GM21723 (cell line): ENCODE measurements at regions not wholly inside any gene's neighbourhood (a gene's known extent, or its start where the extent isn't known, plus 50 kb on each side); places are given as distances from the start of the nearest gene placed in this dataset.
"Not testable (repeated sequence)": the region's sequence is repeated elsewhere in the genome, so short reads cannot be mapped to it uniquely, and the experiment has no call there.

ENCODE experiments used
- ATAC-seq: cut with Tn5 transposase; IDR thresholded peaks from one replicate; pipeline ENCODE4 v1.9.1; 2021; ENCODE audit warnings: mild to moderate bottlenecking, moderate library complexity; ENCODE audit not compliant: unreplicated experiment

DNA sequence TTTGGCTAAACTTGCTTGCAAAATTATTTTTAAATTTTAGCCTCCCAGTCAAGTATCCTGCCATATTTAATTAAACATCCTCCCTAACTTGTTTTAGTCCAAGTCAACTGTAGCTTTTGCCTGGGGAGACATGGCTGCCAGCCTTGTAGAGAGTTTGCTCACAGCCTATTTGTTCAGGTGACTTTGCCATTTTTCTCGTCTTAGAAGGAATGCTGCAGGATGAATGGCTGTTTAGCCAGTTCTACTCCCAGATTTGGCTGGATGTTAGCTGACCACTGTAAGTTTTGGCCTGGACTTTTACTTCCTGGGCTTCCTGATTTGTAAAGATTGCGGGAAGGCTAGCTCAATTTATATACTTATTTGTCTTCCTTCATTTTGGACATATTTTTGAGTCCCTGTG is 236.4 kb upstream of the SGO1 start:
- no peak for ATAC-seq

DNA sequence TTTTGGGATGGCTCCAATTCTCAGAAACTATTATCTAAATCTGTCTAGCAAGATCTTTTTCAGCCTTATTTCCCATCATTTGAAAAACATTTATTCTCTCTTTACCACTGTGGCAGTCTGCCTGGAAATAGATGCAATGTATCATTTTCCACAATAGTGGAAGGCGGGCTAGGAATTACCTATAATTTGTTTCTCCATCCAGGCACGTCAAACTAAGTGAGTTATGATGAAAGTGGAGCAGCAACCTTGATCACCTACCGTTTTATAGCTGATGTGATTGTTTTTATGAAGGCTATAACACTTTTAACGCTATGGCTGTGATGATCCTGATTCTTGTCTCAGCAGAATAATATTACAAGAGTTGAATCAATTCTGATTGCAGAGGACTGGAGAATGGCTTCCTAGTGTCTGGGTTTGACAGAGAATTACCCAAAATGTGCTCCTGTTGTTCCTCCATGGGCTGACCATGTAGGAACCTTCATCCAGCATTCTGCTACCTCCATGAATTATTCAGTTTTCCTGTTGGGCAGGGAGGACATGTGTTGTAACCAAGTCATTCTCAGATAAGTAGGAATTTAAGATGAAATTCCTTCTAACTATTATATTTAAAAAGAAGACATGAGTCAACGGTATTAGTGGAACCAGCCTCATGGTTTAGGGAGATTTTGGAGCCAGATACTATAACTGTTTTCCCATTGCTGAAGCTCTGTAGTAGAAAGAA is 231.5 kb upstream of the SGO1 start:
- ATAC-seq, result no peak

DNA sequence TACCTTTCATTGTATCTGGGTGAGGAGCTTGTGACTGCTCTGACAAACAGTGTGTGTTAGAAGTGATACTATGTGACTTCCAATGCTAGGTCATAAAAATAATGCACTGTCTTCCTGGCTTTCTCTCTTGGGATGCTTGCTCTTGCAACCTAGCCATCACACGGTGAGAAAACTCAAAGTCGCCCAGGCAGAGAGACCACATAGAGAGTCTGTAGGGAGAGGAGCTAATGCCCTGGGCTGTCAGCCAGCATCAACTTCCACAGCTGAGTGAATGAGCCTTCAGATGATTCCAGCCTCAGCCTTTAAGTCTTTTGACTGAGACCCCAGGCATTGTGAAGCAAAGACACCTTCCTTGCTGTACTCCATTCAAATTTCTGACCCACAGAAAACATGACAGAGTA is 220.6 kb upstream of the SGO1 start:
- ATAC-seq, result no peak

DNA sequence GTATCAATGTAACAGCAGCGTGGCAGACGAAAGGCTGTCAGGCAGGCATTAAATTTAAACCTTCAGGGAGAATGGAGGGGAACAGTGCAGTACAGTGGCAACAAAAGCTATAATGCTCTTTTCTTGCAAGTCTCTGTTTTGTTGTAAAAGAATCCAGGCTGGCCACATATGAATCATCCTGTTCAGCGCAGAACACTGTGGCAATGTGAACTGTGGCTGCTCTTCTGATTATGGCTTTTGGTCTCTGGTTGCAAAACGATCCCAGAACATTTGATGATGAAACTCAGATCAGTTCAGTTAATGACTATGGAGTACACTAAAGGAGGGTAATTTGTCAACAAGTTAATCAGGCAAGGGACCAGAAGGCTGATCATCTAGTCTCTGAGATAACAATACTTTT is 219.7 kb upstream of the SGO1 start:
- no peak for ATAC-seq

DNA sequence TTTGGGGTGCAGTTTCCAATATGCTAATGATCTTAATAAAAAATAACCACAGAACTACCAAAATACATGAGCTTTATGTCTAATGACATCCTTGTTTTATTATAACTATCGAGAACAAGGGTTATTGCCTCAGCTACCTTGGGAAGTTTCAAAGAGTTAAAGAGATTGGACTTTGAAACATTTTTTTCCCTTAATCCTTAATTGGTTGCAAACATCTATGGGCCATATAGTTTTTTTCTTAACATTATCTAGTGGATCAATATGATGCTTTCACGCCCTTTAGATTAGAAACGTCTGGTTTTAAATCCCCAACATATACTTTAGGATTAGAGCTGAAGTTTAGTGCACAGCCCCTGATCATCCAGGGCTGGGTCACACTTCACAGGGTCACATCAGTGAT is 219.2 kb upstream of the SGO1 start:
- no peak for ATAC-seq

DNA sequence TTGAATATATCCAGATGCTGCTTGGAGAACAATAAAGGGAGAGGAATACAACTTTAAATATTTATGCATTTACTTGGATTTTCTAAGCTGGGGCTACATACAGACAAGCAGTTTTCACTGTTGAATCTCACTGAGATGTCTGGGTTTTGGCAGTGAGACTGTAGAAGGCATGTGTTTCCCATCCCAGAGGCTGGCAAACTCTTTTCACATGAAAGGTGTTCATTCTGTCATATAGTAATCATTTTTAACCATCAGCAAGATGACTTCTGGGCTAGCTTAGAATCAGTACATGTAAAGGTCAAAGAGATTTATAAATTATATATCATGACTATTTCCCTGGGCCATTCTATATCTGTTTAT is 218.7 kb upstream of the SGO1 start:
- no peak for ATAC-seq

DNA sequence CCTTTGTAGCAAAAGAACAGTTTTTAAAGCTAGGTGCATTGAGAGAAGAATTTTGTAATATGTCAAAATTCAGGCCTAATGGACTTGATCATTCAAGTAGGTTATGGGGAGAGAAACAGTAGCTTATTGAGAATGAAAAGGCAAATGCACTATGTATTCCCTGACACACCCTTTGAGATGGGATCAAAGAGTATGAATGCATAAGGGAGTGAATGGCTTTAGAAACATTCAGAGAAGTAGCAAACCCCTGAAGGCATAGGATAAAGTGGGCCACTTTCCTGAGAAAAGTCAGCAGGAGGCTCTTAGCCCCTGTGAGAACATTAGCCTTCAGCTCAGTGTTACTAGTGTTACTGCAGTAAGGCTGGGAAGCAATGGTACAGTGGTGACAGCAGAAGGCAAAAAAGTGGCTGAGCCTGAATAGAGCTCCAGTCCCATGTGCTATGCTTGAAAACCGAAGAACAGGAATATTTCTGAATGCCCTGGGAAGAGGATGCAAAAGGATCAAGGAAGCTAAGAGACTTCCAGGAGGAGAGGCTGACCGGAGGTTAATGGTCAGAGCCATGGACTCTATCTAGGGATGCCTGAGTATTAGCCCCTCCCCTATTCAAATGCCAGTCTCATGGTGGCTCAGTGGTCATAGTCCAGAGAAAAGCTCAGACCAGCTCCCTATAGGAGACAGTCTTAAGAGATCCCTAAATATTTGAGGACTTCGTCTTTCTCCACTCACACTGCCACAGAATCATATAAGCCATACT is 218.2 kb upstream of the SGO1 start:
- ATAC-seq, result no peak

DNA sequence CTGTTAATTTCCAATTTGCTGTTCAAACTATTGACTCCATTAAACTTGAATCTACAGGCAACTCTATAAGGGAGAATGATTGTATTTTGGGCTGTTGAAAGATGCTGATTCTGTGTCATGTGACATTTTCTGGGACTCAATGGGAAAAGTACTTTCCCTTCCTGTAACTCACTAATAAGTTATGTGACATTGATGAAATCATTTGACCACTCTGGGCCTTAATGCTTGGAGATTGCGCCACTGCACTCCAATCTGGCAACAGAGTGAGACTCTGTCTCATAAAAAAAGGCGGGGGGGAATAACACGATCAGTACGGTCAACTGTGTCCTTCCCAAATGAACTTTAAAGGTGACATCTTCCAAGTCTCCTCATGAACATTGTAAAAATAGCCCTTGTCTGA is 215.2 kb upstream of the SGO1 start:
- no peak for ATAC-seq

DNA sequence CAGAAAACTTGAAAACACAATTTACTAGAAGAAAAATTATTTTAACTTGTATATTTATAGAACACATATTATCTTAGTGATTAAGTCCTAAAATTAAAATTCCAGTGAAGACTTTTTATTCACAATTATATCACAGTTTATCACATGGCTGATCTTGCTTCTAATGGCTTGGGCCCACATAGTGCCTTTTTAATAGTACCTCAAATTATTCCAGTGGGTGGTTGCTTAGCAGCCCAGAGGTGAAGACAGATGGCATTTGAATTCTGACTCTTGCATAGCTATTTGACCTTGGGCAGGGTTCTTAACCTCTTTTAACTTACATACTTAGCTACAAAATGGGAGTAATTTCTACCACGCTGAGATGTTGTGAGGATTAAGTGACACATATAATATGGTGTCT is 214.7 kb upstream of the SGO1 start:
- no peak for ATAC-seq

DNA sequence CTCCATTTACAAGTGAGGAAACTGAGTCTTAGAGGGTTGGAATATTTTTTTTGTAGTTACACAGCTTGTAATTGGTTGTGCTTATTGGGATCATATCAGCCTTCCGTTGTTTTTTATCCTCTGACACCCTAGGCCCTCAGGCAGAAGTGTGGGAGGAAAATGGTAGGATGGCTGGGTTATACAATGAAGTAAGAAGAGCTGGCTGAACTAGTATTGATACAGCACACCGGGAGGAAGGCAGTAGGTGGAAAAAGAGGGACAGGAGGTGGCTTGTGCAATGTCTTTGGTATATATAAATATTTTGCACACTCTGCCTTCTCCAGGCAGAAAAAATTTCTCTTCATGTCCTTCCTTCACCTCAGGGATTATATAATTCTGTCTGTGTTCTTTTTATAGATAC is 214.3 kb upstream of the SGO1 start:
- no peak for ATAC-seq

DNA sequence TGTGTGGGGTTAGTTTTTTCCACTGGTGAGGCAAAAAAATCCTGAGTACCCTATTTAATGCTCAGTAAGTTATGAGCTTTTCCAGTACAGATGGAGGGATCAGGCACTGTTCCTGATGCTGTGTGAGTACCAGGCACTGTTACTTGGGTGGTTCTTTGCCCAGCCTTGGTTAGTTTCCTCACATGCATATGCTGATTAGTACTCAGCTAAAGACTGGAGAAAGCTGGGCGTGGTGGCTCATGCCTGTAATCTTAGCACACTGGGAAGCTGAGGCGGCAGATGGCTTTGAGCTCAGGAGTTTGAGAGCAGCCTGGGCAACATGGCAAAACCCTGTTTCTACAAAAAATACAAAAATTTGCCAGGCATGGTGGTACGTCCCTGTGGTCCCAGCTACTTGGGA is 210.3 kb upstream of the SGO1 start:
- ATAC-seq, result no peak

DNA sequence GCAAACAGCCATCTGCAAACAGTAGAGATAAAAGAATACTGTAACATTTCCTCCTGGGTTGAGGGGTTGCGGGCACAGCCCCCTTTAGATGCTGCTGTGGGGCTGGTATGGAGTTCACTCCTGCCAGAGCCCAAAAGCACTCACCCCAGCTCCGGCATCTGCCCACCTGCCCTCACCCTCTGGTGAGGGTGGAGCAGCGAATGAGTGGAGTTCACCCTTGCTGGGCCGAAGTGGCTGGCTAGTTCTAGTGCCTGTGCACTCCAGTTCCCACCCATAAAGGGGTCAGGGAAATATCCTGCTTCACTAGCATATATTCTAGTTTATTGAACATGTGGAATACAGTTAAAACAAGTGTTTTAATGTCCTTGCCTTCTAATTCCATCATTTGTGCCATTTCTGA is 209.7 kb upstream of the SGO1 start:
- no peak for ATAC-seq

DNA sequence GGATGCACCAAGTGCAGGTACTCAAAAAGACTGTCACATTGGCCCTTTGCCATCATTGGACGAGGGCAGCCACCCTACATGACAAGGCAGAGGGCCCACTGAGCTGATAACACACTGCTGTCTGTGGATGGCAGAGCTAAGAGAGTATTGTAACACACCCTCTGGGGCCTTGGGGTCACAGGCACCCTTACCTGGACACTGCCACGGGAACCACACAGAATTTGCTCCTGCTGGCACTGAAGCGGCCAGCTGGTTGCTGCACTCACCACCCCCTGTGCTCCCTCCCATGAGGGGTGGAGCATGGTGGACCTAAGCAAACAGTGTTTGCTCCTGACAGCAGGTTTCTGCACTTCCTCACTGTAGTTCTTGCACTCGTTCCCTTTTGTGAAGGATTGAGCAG is 208.2 kb upstream of the SGO1 start:
- ATAC-seq, result no peak

DNA sequence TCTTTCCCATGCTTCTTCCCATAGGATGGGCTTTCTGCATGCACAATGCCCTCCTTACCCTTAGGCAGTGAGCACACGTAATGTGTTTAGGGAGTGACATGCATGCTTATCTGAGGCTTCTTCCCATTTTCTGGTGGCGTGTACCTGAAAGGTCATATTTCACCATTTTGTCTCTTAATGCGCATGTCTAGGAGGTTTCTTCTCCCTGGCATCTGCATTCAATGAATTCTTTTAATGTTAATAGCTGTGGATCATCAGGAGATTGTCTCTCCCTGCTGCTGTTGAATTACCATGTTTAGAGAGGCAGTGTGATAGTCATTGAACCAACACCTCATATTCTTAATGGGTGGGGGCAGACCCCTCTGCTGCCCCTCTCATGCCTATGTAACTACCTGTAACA is 205.6 kb upstream of the SGO1 start:
- no peak for ATAC-seq

DNA sequence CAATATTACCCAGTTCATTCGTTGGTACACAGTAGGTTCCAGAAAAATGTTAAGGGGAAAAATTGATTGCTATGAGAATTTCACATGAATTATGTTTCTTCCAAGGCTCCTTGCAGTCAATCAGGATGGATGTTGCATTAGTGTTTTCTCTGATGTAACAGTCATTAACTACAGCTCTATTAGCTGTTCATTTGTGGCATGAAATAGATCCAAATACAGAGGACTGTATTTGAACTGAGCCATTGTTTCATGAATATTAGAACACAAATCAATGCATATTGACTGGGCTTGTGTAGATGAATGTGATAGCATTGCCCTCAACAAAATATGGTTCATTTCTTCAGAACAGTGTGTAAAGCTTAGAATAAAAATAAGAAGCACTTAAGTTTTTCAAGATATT is 203.0 kb upstream of the SGO1 start:
- no peak for ATAC-seq

DNA sequence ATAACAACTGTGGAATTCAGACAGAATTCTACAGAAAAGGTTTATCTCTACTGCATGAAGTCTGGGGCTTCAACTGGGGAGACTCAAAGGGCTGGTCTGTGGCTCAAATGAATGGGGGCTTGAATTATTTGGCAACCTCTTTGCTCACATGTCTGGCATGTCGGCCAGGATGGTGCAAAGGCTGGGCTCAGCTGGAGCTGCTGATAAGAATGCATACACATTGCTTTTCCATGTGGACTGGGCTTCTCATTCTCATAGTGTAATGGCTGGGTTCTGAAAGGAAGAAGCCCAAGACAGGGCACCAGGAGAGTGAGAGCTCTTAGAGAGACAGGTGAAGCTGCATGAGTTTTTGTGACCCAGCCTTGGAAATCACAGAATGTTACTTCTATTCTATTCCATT is 194.3 kb upstream of the SGO1 start:
- ATAC-seq, result no peak

DNA sequence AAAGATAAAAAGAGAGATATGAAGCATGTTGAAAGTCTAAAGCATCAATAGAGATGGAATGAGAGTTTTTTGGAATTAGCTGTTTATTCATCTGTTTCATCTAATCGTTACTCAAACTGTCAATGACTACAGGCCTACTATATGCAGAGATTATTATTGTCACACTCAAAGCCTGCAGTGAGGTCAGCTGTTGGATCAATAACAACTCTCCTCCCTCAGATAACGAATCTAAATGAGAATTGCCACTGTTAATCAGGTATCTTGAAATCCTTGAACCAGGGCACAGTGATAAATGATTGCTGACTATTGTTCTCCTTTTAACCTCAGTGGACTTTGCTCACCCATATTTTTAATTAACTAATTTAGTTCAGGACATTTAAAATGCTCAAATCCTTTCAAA is 192.3 kb upstream of the SGO1 start:
- no peak for ATAC-seq

DNA sequence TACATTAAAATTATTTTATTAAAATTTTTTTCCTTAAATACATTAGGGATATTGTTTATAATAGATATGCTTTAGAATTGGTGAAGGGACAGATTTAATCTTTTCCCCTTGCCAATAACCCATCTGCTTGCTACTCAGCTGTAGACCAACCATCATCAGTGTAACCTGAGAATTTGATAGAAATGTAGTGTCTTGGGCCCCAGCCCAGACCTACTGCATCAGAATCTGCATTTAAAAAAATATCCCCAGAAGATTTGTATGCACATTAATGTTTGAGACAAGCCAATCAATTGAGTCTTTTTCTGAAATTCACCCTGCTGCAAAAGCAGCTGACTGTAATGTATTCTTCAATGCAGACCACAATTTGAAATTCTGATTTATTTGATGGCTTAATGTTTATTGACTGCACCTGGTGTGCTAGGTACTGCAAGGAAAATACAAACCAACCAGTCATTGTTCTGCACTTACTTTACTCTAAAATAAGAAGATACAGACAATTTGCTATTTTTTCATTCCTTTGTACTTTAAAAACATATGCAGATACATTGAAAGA is 190.7 kb upstream of the SGO1 start:
- no peak for ATAC-seq

DNA sequence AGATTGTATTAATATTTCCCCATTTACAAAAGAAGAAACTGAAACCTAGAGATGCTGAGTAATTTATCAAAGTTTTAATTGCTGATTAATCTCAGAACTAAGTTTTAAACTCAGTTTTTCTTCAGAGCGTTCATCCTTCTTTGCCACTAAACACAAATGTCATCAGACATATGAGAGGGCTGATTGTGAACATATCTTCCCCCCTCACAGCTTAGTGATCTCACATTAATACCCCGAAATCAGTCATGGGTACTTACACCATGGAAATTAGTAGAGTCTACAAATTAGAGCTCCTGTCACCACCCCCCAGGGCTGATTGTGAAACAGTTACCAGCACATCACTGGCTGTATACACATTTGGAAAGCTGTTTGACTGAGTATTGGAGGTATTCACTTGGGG is 189.3 kb upstream of the SGO1 start:
- no peak for ATAC-seq

DNA sequence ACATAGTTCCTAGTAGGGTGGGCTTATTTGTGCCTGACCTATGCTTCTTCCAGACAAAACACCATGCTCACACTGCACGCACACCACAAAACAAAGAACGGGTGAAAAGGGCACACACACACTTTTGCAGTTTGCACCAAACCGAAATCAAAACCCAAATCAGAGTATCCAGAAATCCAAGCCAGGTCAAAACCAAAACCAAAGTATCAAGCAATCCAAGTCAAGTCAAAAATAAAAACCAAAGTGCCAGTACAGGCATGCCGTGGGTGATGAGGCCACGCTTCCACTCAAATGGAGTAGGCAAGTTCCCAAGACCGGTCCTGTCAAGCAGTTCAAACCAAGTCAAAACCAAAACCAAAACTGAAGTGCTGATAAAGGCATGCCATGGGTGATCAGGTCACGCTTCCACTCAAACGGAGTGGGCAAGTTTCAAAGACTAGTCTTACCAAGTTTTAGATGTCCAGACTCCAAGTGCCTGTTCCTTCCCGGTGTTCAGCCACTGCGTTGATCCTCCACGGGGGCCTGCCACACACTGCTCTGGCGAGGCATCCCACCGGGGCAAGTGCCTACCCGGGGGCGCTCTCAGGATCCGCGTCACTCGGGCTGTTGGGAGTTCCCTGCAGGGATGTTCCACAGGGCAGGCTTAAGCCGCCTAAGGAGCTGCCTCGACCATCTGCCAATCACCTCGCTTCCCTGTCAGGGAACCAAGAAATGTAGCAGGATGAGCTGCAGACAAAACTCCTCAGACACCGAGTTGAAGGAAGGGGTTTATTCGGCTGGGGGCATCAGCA is 184.5 kb upstream of the SGO1 start:
- ATAC-seq, result not testable (repeated sequence)

DNA sequence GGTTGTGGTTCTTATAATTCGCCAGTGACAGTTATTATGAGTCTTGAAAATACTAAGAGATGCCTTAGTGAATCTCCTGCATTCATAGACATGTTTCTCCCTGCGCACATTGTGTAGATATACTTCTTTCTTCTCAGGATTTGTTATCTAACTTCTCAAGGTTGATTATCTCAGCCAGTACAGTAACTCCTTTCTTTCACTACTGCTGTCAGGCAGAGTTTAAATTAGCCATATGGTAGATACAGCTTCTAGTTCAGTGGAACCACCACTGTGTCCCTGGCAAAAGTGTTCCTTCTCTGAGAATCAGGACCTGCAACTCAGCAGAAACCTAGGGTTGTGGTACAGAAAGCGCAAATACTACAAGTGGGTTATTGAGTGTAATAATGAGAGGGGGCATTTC is 175.0 kb upstream of the SGO1 start:
- ATAC-seq, result no peak

DNA sequence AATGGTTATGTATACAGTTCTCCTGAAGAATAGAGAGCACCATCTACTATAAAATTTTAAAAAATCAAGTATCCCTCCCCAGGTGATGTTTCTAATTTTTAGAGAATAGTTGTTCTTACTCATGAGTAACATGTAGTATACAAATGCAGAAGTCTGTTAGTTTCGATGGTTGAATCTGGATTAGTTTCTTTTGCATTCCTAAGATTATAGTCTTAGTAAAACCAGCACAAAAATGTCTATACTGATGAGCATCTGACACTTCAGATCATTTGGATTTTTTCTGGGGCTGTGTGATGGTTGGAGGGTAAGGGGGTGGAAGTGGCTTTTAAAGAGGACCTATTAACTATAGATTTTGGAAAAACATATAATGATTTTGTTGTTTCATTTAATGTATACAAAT is 167.3 kb upstream of the SGO1 start:
- ATAC-seq, result no peak
